ENCODE measurements at regions not wholly inside any gene's neighbourhood (a gene's known extent, or its start where the extent isn't known, plus 50 kb on each side); places are given as distances from the start of the nearest gene placed in this dataset.
"Not testable (repeated sequence)": the region's sequence is repeated elsewhere in the genome, so short reads cannot be mapped to it uniquely, and the experiment has no call there.

DNA sequence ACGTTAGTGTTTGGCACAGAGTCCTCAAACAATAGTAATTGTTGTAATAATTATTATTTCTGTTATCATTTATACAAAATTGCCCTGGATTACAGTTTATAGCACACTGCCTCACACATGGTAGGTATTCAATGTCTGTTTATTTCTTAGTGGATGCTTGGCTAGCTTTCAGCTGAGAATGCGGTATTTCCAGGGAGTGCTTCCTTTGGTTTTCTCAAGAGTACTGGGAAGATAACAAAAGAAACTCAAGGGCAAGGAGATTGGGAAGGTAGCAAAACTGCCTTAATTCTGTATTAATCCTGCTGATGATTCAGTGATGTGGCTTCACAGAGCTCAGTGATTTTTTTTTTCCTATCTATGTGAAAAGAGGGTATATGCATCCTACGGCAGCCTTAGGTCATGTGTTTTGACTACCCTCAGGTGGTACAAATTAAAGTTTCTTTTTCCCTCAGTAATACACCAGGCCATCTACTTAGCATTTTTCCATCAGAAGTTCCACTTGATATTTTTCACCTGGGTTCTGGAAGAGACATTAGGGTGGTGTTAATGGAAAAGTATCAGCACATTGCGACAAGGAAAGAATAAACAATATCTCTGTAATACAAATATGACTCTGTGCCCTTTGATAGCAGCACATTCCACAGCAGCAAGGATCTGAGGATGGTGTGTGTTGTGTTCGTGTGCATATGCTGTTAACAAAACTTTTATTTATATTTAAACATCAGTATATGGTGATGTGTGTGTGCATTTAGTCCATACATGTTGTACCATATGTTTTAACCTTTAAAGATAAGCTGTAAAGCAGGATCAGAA, 124.3 kb upstream of the RASGEF1B start:
- DNase-seq (ENCODE audit: low read depth): no peak

DNA sequence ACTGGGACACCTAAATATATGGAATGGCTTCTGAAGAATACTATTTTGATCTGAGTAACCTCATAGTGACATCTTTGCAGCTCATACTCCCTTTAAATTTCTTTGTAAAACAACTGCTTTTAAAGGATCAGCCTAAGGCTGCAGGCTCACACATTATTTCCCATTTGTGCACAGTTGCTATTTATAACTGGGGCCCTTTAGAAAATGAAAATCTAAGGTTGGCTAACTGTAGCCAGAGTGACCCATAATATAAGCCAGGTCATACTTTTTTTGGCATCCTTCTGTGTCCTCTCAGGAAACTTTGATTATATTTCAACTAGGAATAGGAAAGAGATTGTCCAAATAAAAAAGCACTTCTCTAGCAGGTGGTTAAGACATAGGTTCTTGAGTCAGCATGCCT, 123.6 kb upstream of the RASGEF1B start:
- no peak for DNase-seq (ENCODE audit: low read depth)

DNA sequence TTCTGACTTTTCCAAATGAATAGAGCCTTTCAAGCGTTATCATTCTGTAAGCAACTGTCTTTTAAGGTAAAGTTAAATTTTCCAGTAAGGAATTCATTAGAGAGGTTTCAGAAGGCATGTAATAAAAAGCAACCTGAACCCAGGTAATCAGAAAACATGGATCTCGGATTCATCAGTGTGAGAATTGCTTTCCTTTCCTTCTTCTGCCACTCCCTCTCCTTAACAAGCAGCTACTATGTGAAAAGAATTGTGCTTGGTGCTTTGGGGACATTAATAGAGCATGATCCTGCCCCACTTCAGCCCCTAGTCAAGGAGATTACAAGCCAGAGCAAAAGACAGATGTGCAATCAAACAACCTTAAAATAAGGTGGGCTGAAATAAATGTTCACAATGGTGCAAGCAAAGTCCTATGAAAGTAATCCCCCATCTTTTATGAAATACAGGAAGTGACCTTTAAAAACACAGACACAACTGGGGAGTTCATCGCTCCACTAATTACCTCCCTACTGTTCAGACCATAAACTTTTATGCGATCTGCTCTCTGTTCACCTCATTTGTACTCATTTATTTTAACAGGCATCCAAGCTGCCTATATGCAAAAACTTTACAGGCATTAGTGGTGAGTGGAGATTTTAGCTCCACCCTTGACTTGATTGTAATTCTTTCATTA, 122.9 kb upstream of the RASGEF1B start:
- DNase-seq (ENCODE audit: low read depth): no peak

DNA sequence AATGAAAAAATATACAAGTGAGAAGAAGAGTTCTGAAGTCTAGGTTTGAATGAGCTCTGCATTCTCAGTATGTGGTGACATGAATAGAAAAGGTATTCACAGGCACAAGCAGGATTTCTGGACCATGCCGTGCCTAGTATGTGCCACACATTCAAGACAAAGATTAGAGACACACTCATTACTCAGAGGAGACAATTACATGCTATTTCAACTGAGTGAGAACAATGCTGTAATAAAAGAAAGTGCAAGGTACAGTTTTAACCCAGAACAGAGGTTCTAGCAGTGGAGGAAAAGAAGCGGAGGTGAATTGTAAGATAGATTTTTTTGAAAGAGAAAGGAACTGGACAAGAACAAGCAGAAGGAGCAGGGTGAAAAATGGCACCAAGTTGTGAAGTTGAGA, 121.0 kb upstream of the RASGEF1B start:
- DNase-seq (ENCODE audit: low read depth): no peak

DNA sequence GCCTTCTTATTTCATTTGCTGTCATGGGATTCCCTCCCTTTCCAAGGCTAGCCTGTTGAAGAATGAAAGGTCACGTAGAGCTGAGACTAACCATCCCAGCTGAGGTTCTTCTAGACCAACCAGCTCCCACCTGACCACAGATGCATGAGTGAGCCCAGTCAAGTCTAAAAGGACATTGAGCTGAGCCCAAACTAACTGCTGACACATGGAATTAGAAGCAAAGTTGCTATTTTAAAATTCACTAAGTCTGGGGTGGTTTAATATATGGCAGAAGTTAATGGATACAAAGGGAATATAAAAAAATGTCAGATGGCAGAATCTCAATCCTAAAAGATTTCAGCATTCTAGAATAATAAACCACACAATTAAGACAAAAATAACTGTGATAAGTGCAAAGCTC, 118.9 kb upstream of the RASGEF1B start:
- DNase-seq (ENCODE audit: low read depth): no peak

DNA sequence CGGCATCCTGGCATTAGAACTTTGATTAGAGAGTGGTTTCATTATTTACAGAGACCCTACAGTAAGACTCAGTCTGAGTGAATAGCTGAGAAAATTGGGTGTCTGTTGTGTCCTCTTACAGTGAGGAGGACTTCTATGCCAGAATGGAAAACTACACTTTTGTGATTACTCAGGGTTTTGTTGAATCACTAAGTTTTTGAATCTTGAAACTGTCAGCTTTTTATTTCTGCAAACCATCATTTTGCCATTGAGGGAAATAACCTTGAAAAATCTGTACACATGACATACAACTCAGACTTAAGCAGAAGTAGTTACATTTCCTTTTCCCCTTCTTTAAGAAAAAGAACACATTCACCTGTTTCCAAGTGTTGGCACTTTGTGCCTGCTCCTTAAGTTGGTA, 117.6 kb upstream of the RASGEF1B start:
- DNase-seq (ENCODE audit: low read depth): no peak

DNA sequence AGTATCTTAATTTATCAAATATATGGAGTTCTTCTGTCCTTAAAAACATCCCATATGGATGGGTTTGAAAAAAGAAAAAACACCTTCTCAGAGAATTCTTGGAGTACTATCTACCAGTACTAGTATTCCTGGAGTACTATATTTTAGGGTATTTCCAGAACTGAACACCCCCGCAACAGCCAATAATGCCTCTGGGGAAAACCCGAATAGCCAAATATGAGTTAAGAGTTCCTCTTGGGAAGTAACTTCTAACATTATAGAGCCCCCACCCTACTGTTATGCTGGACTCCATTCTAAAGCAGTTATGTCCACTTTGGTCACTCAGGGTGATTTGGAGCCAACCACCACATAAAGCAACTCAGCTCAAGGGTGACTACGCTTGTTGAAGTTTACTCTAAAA, 115.0 kb upstream of the RASGEF1B start:
- no peak for DNase-seq (ENCODE audit: low read depth)

DNA sequence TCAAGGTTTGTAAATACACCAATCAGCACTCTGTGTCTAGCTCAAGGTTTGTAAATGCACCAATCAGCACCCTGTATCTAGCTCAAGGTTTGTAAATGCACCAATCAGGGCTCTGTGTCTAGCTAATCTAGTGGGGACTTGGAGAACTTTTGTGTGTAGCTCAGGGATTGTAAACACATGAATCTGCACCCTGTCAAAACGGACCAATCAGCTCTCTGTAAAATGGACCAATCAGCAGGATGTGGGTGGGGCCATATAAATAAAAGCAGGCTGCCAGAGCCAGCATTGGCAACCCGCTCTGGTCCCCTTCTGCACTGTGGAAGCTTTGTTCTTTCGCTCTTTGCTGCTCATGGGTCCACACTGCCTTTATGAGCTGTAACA, 109.3 kb upstream of the RASGEF1B start:
- not testable (repeated sequence) for DNase-seq (ENCODE audit: low read depth)

DNA sequence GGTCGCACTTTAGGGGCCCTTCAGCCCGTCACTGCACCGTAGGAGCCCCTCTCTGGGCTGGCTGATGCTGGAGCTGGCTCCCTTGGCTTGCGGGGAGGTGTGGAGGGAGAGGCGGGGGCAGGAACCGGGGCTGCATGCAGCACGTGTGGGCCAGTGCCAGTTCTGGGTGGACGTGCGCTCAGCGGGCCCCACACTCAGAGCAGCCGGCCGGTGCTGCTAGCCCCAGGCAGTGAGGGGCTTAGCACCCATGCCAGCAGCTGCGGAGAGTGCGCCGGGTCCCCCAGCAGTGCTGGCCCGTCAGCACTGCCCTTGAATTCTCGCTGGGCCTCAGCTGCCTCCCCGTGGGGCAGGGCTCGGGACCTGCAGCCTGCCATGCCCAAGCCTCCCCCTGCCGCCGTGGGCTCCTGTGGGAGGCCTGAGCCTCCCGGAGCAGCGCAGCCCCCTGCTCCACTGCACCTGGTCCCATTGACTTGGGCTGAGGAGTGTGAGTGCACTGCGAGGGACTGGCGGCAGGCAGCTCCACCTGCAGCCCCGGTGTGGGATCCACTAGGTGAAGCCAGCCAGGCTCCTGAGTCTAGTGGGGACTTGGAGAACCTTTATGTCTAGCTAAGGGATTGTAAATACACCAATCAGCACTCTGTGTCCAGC, 108.8 kb upstream of the RASGEF1B start:
- no peak for DNase-seq (ENCODE audit: low read depth)

DNA sequence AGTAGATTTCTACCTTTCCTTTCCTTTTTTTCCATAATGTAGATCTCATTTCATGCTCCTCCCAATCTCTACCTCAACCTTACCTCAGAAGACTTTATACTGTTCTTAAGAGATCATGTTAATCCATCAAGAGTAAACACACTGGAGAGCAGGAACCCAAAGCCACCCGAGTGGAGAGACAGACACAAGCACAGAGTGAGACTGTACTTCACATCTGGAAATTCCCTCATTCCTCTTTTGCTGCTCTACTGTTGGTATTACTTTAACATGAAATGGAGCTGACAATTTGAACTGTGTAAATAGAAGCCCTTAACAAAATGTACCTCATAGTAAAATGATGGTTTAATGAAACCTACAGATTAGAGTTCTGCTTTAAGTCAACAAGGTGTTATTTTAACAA, 105.7 kb upstream of the RASGEF1B start:
- no peak for DNase-seq (ENCODE audit: low read depth)

DNA sequence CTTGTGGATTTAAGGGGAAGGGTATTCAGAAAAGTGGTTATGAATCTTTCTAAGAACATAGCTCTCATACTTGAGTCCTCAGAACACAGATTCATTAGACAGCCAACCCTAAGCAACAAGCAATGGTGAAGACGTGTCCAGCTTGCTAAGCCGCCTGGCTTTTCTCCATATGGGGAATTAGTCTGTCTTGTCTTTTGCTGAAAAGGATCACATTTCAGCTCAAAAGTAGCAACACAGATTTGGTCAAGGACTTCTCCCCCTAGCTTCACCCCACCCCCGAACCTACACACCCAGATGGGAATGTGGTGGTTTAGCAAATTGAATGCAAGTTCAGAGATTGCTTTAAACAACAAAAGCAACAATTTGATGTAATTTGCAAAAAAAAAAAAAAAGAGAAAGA, 103.3 kb upstream of the RASGEF1B start:
- DNase-seq (ENCODE audit: low read depth): no peak

DNA sequence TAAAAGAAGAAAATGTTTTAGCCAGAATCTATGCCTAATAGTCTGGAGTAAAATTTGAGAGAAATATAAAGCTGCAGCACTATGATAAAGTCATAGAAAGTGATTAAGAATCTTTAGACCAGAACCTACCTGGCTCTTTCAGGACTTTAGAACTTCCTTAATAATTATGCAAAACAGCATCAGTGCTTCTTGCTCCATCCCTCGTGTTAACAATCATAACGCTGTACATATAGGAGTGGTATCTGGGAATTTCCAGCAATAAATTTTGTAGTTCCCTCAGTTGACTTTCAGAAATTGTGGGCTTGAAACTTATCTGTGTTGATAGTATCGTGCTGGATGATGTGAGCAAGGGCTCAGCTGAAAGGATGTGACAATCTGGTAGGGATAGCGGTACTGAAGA, 102.1 kb upstream of the RASGEF1B start:
- no peak for DNase-seq (ENCODE audit: low read depth)

DNA sequence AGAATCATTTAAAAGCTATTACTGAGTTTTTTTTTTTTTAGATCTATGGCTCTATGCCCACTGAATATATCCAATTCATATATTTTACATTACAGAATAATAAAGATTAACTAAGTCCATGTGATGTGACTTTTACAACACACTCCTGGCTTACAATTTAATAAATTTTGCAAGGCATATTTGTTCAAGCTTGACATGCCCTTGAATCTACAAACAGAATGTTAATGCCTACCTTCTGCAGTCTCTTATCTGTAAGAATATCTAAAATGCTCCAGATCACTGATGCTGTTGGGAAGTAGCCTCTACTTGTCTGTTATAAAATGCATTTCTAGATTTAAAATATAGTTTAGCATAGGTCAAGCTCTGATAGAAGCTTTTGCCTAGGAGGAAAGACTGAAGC, 100.7 kb upstream of the RASGEF1B start:
- DNase-seq (ENCODE audit: low read depth): no peak

DNA sequence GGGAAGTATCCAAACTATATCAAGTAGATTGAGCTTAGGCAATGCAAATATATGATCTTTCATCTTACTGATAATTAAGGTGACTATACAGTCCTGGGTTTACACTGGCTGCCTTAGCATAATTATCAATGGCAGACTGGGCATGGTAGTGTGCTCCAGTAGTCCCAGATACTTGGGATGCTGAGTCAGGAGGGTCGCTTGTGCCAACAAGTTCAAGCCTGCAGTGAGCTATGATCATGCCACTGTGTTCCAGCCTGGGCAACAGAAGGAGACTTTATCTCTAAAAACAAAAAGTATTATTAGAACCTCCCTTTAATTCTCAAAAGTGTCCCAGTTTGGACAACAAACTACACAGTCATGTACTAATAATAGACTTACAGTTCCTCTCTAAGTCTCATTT, 99.4 kb upstream of the RASGEF1B start:
- no peak for DNase-seq (ENCODE audit: low read depth)

DNA sequence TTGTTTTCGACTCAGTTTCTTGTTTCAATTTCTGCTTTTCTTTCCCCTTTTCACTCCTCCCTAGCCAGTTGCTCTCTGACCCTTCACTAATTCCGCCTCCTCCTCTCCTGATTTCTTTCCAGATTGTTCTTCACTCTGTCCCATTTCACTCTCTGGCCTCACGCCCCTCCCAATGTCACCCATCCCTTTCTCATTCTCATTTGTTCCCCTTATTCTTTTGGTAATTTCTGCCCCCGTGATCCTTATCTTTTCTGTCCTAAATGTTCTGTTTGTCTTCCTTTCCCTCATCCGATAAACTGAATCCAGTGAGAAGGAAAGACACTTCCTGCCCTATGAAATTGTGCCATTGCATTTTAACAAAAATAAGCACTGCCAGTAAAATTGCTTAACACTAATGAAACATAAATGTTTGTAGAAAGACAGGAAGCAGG, 94.5 kb upstream of the RASGEF1B start:
- DNase-seq (ENCODE audit: low read depth): no peak

DNA sequence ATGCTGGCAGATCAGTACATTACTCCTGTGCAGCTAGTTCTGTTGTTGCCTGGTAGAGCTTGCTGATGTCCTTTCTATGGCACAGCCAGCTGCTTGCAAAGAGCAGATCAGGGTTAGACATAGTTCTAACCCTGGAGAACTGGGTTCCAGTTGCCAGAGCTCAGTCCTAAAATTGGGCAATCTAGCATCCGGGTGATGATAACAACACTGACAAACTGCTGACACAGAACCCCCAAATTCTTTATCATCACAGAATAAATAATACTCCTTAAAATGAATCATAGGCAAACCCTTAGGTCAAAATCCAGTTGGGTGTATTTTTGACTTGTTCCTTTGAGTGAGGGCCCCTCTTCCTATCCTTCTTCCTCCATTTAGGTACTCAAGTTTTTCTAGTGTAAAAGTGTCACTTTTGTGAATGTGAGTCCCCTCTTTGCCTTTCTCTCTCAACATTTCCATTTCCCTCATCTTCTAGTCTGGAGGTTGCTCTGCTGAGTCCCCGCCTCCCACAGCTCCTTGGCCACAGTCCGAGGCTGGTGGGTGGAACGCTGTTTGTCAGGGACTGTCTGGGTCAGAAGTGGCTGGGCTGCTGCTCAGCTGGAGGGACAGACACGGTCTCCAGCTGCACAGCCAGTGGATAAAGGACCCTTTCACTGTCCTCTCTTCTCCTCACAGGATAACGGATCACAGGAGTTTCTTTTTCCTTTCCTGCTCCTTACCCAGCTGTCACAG, 93.6 kb upstream of the RASGEF1B start:
- no peak for DNase-seq (ENCODE audit: low read depth)

DNA sequence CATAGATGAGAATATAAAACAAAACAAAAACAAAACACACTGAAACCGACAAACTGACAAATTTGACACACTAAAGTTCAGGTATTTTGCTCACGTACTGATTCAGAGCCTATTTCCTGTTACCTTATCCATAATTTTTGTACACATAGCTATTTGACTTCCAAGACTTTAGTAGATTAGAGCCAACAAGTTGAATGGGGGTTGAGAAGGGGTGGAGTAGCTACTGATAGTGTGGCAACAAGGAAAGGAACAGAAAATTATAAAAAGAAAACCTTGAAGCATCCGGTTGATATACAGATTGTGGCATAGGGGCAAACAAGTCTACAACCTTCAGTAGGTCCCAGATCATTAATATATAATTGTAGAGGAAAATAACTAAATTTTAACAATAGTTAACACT, 92.3 kb upstream of the RASGEF1B start:
- no peak for DNase-seq (ENCODE audit: low read depth)

DNA sequence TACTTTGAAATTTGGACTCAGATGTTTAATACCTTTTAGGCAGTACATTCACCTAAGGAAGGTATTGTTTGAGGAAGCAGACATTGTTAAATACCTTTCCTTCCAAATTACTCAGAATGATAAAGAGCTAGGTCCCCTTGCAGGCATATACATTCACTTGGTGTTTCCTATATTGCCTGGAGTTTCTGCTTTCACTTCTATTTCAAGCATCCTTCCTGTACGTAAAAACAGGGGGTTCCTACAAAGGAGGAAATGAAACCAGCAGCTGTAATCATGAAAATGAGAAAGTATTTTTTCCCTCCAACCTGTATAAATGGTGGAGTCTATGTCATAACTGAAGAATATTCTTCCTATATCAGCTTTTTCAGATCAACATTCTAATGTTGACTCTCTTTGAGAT, 90.4 kb upstream of the RASGEF1B start:
- no peak for DNase-seq (ENCODE audit: low read depth)

DNA sequence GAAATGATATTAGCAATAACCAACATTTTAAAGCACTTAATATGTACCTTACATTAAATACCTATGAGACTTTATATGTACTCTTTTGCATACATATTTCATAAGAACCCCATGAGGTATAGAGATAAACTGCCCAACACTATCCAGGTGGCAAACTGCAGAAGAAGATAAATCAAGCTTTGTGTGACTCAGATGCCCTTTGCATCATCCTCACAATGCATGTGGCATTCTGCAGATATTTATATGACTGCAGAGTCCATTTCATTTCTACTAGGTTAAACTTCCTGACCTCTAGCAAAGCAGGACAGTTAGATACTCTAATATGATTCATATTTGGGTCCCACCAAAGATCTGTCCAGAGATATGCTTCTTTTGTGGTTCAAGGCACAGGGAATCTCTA, 85.6 kb upstream of the RASGEF1B start:
- DNase-seq (ENCODE audit: low read depth): no peak

DNA sequence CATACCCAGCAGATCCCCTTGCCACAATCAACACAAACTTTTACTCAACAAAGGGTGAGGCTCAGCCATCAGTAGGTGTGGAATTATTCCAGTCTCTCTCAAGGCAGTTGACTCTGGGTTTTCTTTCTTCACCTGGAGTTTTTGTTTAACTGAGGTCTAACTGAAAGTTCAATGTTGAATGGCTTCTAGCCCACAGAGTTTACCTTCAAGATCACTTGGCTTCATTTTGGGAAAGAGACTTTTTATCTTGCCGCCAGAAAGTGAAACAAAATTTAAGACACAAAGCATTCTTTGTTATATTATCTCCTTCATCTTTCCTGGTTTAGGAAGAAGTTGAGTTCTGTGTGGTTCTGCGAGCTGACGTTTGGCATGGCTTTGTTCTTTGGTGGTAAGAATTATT, 83.8 kb upstream of the RASGEF1B start:
- no peak for DNase-seq (ENCODE audit: low read depth)

DNA sequence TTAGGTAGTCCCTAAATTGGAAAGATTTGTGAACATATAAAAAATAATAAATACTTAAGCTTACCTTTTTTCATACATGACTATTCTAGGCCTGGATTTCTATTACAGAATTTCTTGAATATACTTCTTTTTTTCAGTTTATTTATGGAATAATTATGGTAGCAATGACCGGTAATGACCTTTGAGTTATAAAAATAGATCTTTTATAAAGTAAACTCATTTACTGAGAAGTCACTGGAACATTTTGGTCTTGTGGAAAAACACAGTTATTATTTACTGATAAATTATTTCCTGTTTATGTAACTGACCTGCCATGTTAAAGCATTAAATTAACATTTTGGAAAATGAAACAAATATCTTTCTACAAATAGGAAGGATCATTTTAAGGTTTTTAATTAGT, 80.4 kb upstream of the RASGEF1B start:
- DNase-seq (ENCODE audit: low read depth): no peak

DNA sequence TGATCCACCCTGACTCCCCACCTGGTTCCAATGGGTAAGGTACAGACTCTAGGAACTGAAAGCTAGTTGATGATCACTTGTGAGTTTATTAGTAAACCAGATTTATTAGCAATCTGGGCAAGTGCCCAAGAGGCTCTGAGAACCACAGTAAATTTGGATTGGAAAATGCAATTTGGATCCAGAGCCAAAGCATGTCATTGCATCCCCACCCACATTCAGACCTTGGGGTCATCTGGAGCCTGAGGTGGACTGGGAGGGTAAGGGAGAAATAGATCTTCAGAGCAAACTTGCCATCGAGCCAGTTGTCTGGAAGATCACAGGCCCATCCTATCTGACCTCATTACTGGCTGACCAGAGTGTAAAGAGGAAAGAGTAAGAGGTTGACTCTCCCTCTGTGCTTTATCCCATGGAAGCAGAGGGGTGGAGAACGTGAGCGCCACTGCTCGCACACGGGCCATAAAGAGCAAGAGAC, 78.7 kb upstream of the RASGEF1B start:
- DNase-seq (ENCODE audit: low read depth): no peak

DNA sequence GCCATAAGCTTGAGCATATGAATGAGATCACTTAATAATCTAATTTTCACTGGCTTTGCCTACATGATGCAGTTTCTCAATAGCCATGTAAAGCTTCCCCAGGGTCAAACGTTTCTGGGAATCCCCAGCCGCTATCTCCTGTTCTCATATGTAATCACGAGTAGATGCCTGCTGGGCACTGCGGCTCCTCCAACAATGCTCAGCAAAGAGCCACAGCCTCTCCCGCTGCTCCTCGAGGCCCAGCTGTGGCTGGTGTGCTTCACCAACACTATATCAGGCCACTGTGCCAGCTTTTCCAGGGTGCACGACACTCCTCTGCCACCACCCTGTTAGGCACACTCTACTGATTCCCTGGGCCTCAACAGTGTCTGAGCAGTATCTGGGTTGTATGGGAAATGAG, 78.3 kb upstream of the RASGEF1B start:
- no peak for DNase-seq (ENCODE audit: low read depth)
